ENCODE measurements at regions not wholly inside any gene's neighbourhood (a gene's known extent, or its start where the extent isn't known, plus 50 kb on each side); places are given as distances from the start of the nearest gene placed in this dataset.

GRCh38 chr2:221204699-221205098 lies 367.4 kb downstream of the EPHA4 start:
- TF ChIP-seq CTCF (IDR thresholded peaks at IDR 0.05) (no peak), POLR2AphosphoS5 (IDR thresholded peaks at IDR 0.05) (no peak)

All from breast epithelium (tissue), 3 donors.